ENCODE measurements at regions not wholly inside any gene's neighbourhood (a gene's known extent, or its start where the extent isn't known, plus 50 kb on each side); places are given as distances from the start of the nearest gene placed in this dataset.

- H4K20me1 ChIP-seq (replicated peaks; ENCODE audit: insufficient read depth), result no peaks in the 10 kb centered on the region
- no peak for TF ChIP-seq EZH2 (IDR thresholded peaks at IDR 0.05; ENCODE audit: low read depth, unreplicated experiment)
- TF ChIP-seq CREB1 (CRISPR knock-in tag; IDR thresholded peaks at IDR 0.05; ENCODE audit: low read depth), result no peak
- no peak for TF ChIP-seq ZNF331 (CRISPR knock-in tag; IDR thresholded peaks at IDR 0.05; ENCODE audit: low read depth)
- TF ChIP-seq STAT1 (IDR thresholded peaks at IDR 0.05; ENCODE audit: unreplicated experiment), result no peak
- TF ChIP-seq POLR2AphosphoS5 (IDR thresholded peaks at IDR 0.05; ENCODE audit: low read depth), result no peak
- TF ChIP-seq REST (IDR thresholded peaks at IDR 0.05; ENCODE audit: unreplicated experiment), result no peak
- no peak for TF ChIP-seq NANOG (IDR thresholded peaks at IDR 0.05; ENCODE audit: borderline replicate concordance)
- TF ChIP-seq EZH2phosphoT487 (IDR thresholded peaks at IDR 0.05; ENCODE audit: unreplicated experiment), result no peak
- no peak for TF ChIP-seq ZNF462 (CRISPR knock-in tag; IDR thresholded peaks at IDR 0.05)
- no peak for TF ChIP-seq ETS1 (IDR thresholded peaks at IDR 0.05)
- TF ChIP-seq JUNB (IDR thresholded peaks at IDR 0.05; ENCODE audit: unreplicated experiment), result no peak
- no peak for TF ChIP-seq CTCF (conservative IDR thresholded peaks at IDR 0.05; ENCODE audit: low read depth in 2 of 2)
- TF ChIP-seq ZNF114 (CRISPR knock-in tag; IDR thresholded peaks at IDR 0.05), result no peak
- ATAC-seq (no peak), DNase-seq (ENCODE audit: low spot score) (no peak)
- no peaks in the 10 kb centered on the region for H3K79me2 ChIP-seq (replicated peaks; ENCODE audit: insufficient read depth)
- Mint-ChIP-seq H3K36me3 (ENCODE audit: low read depth) (no peaks in the 10 kb centered on the region), H3K4me3 (no peak overlapping the region), H3K4me1 (peaks cover 18% of the 10 kb centered on the region), H3K9me3 (no peaks in the 10 kb centered on the region), H3K27ac (peak overlapping the region; percentile 9; the same call in 1 of the 2 replicates), H3K27me3 (ENCODE audit: insufficient read depth, low read depth, poor library complexity) (peaks cover 1% of the 10 kb centered on the region)
- no peak overlapping the region for H3K4me3 ChIP-seq
- no peak overlapping the region for H3K4me2 ChIP-seq
- no peaks in the 10 kb centered on the region for H3K27me3 ChIP-seq (ENCODE audit: insufficient read depth)
- no peaks in the 10 kb centered on the region for H3K9me2 ChIP-seq (ENCODE audit: insufficient read depth)
- H2AFZ ChIP-seq, result peak overlapping the region; percentile 66; the same call in 1 of the 2 replicates
- no peaks in the 10 kb centered on the region for H3K36me3 ChIP-seq (ENCODE audit: insufficient read depth)
- no peak overlapping the region for H3K27ac ChIP-seq (ENCODE audit: low read depth)
- no peaks in the 10 kb centered on the region; the same call in 1 of the 2 replicates for H3K4me1 ChIP-seq (ENCODE audit: insufficient read depth)
- no peaks in the 10 kb centered on the region for H3F3A ChIP-seq (replicated peaks; ENCODE audit: low read depth)
Measured at GRCh38 chr5:68643064-68643463, 427.5 kb downstream of the PIK3R1 start.

Measured in GM23338 (cell line).